Left lung (tissue), 4 donors: ENCODE measurements at regions not wholly inside any gene's neighbourhood (a gene's known extent, or its start where the extent isn't known, plus 50 kb on each side); places are given as distances from the start of the nearest gene placed in this dataset.

Experiments used
- ATAC-seq: fragments of 200-7000 bp; cut with Tn5 transposase; one replicate; pipeline ENCODE4 v1.9.1; 2020; ENCODE audit warnings: moderate library complexity
- DNase-seq, 4 donors: peaks; one replicate each; pipeline ENCODE4 v3.0.0-alpha.2; 2013 to 2020
- H3K27ac ChIP-seq, 2 donors: fragments of 200-600 bp; sonication (generic) in 1 of 2; one replicate each; pipeline versions ENCODE4 v1.5.0 to v1.8.0; 2020 to 2021
- H3K27me3 ChIP-seq, 2 donors: fragments of 200-600 bp; sonication (generic) in 1 of 2; one replicate each; pipeline versions ENCODE4 v1.5.0 to v1.8.0; 2020 to 2021
- H3K36me3 ChIP-seq, 2 donors: fragments of 200-600 bp; sonication (generic) in 1 of 2; one replicate each; pipeline versions ENCODE4 v1.5.0 to v1.8.0; 2020 to 2021
- H3K4me1 ChIP-seq, 2 donors: fragments of 200-600 bp; one replicate each; pipeline ENCODE4 v1.8.0; 2021
- H3K4me3 ChIP-seq, 2 donors: fragments of 200-600 bp; sonication (generic) in 1 of 2; one replicate each; pipeline versions ENCODE4 v1.5.0 to v1.8.0; 2020 to 2021; ENCODE audit warnings: mild to moderate bottlenecking in 1 of 2
- H3K9me3 ChIP-seq, 2 donors: fragments of 200-600 bp; sonication (generic) in 1 of 2; one replicate each; pipeline versions ENCODE4 v1.5.0 to v1.8.0; 2020 to 2021
- intact Hi-C, 2 donors: fragments of 100-400 bp; cut with DNase I; formaldehyde crosslinking; loops; one replicate each; pipeline versions ENCODE4 v1.11.2 to v1.14.2; 2022
- TF ChIP-seq, protein P1 (sequence below), 2 donors: fragments of 200-600 bp; sonication (generic) in 1 of 2; IDR thresholded peaks; one replicate each; pipeline versions ENCODE4 v1.5.0 to v1.8.0; 2021; ENCODE audit warnings: antibody characterized with exemption in 2 of 2
- donor health status: DM: no; HTN: yes; CAD: no.
- donor health status: DM: no; HTN: no; CAD: no.

DNA sequence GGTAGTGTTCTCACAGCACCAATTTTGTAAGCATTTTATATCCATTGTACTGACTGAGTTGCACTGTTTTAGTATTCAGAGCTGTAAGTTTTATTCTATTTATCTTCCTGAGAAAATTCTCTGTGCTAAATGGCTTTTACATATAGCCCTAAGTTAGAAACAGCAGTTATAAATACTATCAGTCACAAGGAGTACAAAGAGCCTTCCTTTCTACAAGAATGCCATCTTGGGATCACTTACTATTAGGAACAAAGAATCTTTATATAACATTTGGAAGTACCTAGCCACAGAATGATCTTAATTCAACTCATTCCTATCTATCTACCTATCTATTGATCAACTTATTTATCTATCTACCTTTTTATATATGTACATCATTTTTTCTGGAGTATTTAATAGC lies 423.9 kb upstream of the RGS18 start:
- Histone ChIP-seq H3K27me3 (no peaks in the 10 kb centered on the region), H3K27ac (no peak overlapping the region), H3K4me3 (no peak overlapping the region), H3K4me1 (no peaks in the 10 kb centered on the region), H3K36me3 (no peaks in the 10 kb centered on the region), H3K9me3 (peaks cover 0 to 9% of the 10 kb centered on the region in 2 donors)
- DNase-seq, result no peak
- TF ChIP-seq, protein P1, sequence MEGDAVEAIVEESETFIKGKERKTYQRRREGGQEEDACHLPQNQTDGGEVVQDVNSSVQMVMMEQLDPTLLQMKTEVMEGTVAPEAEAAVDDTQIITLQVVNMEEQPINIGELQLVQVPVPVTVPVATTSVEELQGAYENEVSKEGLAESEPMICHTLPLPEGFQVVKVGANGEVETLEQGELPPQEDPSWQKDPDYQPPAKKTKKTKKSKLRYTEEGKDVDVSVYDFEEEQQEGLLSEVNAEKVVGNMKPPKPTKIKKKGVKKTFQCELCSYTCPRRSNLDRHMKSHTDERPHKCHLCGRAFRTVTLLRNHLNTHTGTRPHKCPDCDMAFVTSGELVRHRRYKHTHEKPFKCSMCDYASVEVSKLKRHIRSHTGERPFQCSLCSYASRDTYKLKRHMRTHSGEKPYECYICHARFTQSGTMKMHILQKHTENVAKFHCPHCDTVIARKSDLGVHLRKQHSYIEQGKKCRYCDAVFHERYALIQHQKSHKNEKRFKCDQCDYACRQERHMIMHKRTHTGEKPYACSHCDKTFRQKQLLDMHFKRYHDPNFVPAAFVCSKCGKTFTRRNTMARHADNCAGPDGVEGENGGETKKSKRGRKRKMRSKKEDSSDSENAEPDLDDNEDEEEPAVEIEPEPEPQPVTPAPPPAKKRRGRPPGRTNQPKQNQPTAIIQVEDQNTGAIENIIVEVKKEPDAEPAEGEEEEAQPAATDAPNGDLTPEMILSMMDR (IDR thresholded peaks at IDR 0.05), result no peak
- no peak for ATAC-seq
- intact Hi-C loops, result no loop called here

DNA sequence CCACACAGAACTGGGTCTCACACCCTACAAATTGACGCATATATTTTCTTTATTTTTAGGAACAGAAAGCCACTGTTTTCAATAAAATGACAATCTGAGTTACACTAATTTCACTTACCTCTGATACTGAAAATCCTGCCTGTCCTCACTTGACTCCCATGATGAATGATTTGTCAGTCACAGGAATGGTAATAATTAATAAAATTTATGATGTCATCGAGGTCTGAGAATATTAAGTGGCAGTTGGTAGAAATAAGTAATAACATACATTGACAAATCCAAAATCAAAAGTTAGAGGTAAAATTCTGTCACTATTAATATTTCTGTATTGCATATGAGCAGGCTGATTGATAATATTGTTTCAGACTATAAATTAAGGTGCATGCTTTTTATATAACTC lies 418.7 kb upstream of the RGS18 start:
- Histone ChIP-seq H3K27me3 (no peaks in the 10 kb centered on the region), H3K4me3 (no peak overlapping the region), H3K27ac (no peak overlapping the region), H3K9me3 (peaks cover 0 to 2% of the 10 kb centered on the region in 2 donors), H3K36me3 (no peaks in the 10 kb centered on the region), H3K4me1 (no peaks in the 10 kb centered on the region)
- TF ChIP-seq, protein P1 (IDR thresholded peaks at IDR 0.05), result no peak
- intact Hi-C loops, result no loop called here
- ATAC-seq, result no peak
- no peak for DNase-seq

DNA sequence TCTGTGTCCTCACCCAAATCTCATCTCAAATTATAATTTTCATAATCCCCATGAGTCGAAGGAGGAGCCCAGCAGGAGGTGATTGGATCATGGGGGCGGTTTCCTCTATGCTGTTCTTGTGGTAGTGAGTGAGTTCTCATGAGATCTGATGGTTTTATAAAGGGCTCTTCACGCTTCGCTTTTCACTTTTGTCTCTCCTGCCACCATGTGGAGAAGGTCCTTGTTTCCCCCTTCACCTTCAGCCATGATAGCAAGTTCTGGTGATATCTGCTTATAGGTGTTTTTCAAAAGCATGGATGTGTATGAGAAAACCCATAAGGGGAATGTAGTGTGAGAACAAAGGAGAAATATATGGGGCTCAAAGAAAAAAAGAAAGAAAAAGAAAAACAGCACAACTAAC lies 405.9 kb upstream of the RGS18 start:
- no peak overlapping the region for H3K27ac ChIP-seq
- H3K9me3 ChIP-seq, result no peaks in the 10 kb centered on the region
- TF ChIP-seq, protein P1 (IDR thresholded peaks at IDR 0.05), result no peak
- no peak for ATAC-seq
- no peak overlapping the region for H3K4me3 ChIP-seq
- intact Hi-C loops, result no loop called here
- H3K4me1 ChIP-seq, result no peaks in the 10 kb centered on the region
- no peaks in the 10 kb centered on the region for H3K36me3 ChIP-seq
- DNase-seq, result no peak
- H3K27me3 ChIP-seq, result no peaks in the 10 kb centered on the region

DNA sequence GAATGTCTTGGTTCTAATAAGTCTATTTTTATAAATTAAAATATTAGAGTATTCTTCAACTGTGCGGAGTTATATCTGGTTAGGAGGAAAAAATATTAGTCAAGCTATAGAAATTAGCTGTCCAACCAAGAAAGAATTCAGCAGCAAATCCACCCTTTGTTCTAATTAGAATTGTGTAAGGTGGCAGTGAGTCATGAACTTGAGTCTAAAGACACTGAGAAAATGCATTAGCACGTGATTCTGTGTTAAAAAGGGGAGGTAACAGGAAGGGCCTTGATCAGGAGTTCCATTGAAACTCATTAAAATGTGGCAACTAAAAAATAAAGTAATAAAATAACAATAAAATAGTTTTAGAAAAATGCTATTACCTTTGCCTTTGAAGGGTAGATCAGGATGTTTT lies 398.2 kb upstream of the RGS18 start:
- ATAC-seq, result no peak
- TF ChIP-seq, protein P1 (IDR thresholded peaks at IDR 0.05), result no peak
- no peak overlapping the region for H3K27ac ChIP-seq
- no peak for DNase-seq
- no peak overlapping the region for H3K4me3 ChIP-seq
- no peaks in the 10 kb centered on the region for H3K4me1 ChIP-seq
- no peaks in the 10 kb centered on the region for H3K36me3 ChIP-seq
- intact Hi-C loops, result no loop called here
- H3K9me3 ChIP-seq, result no peaks in the 10 kb centered on the region
- no peaks in the 10 kb centered on the region for H3K27me3 ChIP-seq

DNA sequence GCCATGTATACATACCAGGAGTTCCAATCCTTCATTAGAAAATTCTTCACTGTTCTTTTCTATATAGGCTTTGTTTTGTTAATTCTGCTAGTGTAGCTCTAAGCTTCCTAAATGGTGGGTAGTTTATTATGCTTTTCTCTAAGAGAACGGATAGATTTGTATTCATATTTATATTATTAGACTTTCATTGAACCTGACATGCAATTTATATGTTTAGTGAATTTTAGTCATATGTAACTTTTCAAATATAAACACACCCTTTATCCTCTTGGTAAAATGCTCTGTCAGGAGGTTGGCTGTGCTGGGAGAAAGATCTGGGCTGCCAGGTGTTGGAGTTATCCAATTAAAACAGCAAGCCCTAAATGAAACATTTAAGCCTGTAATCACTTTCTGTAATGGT lies 369.7 kb upstream of the RGS18 start:
- no peaks in the 10 kb centered on the region for H3K4me1 ChIP-seq
- no peaks in the 10 kb centered on the region for H3K36me3 ChIP-seq
- ATAC-seq (no peak), DNase-seq (no peak)
- H3K27me3 ChIP-seq, result no peaks in the 10 kb centered on the region
- H3K27ac ChIP-seq, result no peak overlapping the region
- no peak overlapping the region for H3K4me3 ChIP-seq
- intact Hi-C loops, result no loop called here
- H3K9me3 ChIP-seq, result no peaks in the 10 kb centered on the region
- TF ChIP-seq, protein P1 (IDR thresholded peaks at IDR 0.05), result no peak
